Ascending aorta (tissue), 2 donors: ENCODE measurements at regions not wholly inside any gene's neighbourhood (a gene's known extent, or its start where the extent isn't known, plus 50 kb on each side); places are given as distances from the start of the nearest gene placed in this dataset.

Source experiments
- DNase-seq, 2 donors: peaks; one replicate each; pipeline ENCODE4 v3.0.0-alpha.2; 2019; ENCODE audit warnings: low spot score in 2 of 2
- H3K27ac ChIP-seq, 2 donors: fragments of 200-600 bp; sonication (generic); one replicate each; pipeline ENCODE4 v1.5.1; 2016 to 2017; ENCODE audit warnings: mild to moderate bottlenecking in 1 of 2
- H3K27me3 ChIP-seq: fragments of 200-600 bp; sonication (generic); one replicate; pipeline ENCODE4 v1.5.1; 2017
- H3K36me3 ChIP-seq, 2 donors: fragments of 200-600 bp; sonication (generic); one replicate each; pipeline ENCODE4 v1.5.1; 2016
- H3K4me1 ChIP-seq, 2 donors: fragments of 200-600 bp; sonication (generic); one replicate each; pipeline ENCODE4 v1.5.1; 2016 to 2017; ENCODE audit warnings: mild to moderate bottlenecking in 1 of 2
- H3K4me3 ChIP-seq, 2 donors: fragments of 200-600 bp; sonication (generic); one replicate each; pipeline ENCODE4 v1.5.1; 2016 to 2017; ENCODE audit warnings: mild to moderate bottlenecking in 1 of 2
- H3K9me3 ChIP-seq, 2 donors: fragments of 200-600 bp; sonication (generic); one replicate each; pipeline ENCODE4 v1.5.1; 2016
- intact Hi-C: fragments of 100-400 bp; cut with DNase I; formaldehyde crosslinking; loops from one replicate; pipeline ENCODE4 v1.15.1; 2023
- TF ChIP-seq, protein P1 (sequence below), 3 experiments: fragments of 200-600 bp in 2 of 3; fragments of 450-650 bp in 1 of 3; sonication (generic) in 2 of 3; IDR thresholded peaks; one replicate each; pipeline ENCODE4 v1.5.1; 2016 to 2019; ENCODE audit warnings: antibody characterized with exemption in 3 of 3, mild to moderate bottlenecking in 1 of 3, moderate library complexity in 1 of 3

GRCh38 chr18:67813380-67814028, 297.0 kb upstream of the DSEL start:
- H3K4me3 ChIP-seq: no peak overlapping the region
- TF ChIP-seq, protein P1, sequence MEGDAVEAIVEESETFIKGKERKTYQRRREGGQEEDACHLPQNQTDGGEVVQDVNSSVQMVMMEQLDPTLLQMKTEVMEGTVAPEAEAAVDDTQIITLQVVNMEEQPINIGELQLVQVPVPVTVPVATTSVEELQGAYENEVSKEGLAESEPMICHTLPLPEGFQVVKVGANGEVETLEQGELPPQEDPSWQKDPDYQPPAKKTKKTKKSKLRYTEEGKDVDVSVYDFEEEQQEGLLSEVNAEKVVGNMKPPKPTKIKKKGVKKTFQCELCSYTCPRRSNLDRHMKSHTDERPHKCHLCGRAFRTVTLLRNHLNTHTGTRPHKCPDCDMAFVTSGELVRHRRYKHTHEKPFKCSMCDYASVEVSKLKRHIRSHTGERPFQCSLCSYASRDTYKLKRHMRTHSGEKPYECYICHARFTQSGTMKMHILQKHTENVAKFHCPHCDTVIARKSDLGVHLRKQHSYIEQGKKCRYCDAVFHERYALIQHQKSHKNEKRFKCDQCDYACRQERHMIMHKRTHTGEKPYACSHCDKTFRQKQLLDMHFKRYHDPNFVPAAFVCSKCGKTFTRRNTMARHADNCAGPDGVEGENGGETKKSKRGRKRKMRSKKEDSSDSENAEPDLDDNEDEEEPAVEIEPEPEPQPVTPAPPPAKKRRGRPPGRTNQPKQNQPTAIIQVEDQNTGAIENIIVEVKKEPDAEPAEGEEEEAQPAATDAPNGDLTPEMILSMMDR (IDR thresholded peaks at IDR 0.05): no peak
- H3K27me3 ChIP-seq: no peaks in the 10 kb centered on the region
- no peaks in the 10 kb centered on the region for H3K9me3 ChIP-seq
- intact Hi-C loops: no loop called here
- no peaks in the 10 kb centered on the region for H3K36me3 ChIP-seq
- H3K27ac ChIP-seq: no peak overlapping the region
- no peak for DNase-seq
- no peaks in the 10 kb centered on the region for H3K4me1 ChIP-seq

DNA sequence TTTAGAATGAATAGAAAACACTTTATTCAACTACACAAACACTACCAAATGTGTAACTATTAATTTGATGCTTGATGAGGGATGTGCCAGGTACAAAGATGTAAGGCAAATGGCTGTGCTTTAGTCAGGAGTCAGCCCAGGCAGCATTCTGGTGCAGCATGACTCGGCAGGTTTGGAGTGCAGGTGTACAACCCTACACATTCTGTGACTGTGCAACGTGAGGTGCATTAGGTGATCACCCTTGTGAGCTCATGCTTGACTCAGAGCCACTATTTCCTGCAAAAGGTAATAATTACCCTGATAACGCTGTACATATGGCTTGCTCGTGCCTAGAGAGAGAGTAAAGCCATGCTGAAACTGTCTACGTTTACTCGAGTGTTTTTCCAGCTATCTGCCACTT, 288.7 kb upstream of the DSEL start:
- intact Hi-C loops: no loop called here
- TF ChIP-seq, protein P1 (IDR thresholded peaks at IDR 0.05): no peak
- no peaks in the 10 kb centered on the region for H3K9me3 ChIP-seq
- no peaks in the 10 kb centered on the region for H3K27me3 ChIP-seq
- no peaks in the 10 kb centered on the region for H3K4me1 ChIP-seq
- no peak overlapping the region for H3K27ac ChIP-seq
- no peak for DNase-seq
- no peaks in the 10 kb centered on the region for H3K36me3 ChIP-seq
- H3K4me3 ChIP-seq: no peak overlapping the region

DNA sequence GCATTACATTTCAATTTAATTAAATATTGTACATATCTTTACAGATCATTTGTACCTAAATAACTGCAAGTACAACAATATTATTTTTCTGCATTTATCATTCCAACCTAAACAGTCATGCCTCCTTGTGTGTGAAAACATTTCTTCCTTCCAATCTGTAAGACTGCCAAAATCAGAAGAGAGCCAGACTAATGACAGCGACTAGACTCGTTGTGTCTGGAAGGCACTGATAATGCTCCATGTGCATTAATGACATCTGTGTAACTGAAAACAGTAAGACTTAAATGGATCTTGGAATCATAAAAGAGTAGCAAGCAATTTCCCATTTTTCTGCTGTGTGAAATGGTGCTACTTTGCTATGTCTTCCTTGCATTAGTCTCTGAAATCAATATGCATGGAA, 278.0 kb upstream of the DSEL start:
- TF ChIP-seq, protein P1 (IDR thresholded peaks at IDR 0.05): no peak

DNA sequence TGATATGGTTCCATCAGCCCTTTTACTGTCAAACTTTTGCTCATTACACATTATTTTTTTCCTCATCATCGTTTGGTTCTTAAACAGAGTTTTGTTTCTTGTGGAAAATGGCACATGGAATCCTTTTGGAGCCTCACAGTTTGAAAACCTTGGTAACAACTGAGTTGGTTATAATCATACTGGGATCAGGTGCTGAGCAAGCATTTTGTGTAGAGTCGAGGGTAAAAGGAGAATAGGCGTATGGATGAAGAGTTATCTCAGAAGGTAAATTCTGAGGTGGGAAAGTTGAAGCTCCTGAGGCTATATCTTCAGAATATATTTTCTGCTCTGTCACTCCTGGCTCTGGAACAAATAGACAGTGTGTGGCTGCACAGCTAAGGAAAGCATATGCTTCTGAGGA, 274.0 kb upstream of the DSEL start:
- Histone ChIP-seq H3K36me3 (no peaks in the 10 kb centered on the region), H3K27me3 (no peaks in the 10 kb centered on the region), H3K4me3 (no peak overlapping the region), H3K27ac (no peak overlapping the region), H3K4me1 (peaks cover 0 to 4% of the 10 kb centered on the region in 2 donors), H3K9me3 (no peaks in the 10 kb centered on the region)
- intact Hi-C loops: no loop called here
- TF ChIP-seq, protein P1 (IDR thresholded peaks at IDR 0.05): no peak
- DNase-seq: no peak

More for the DNA sequence above, 278.0 kb upstream of the DSEL start:
- H3K4me3 ChIP-seq: no peak overlapping the region
- peaks cover 0 to 4% of the 10 kb centered on the region in 2 donors for H3K4me1 ChIP-seq
- no peaks in the 10 kb centered on the region for H3K36me3 ChIP-seq
- intact Hi-C loops: no loop called here
- H3K9me3 ChIP-seq: no peaks in the 10 kb centered on the region
- no peak for DNase-seq
- no peak overlapping the region for H3K27ac ChIP-seq
- H3K27me3 ChIP-seq: no peaks in the 10 kb centered on the region

GRCh38 chr18:67789165-67789545, 272.6 kb upstream of the DSEL start:
- no peak overlapping the region for H3K4me3 ChIP-seq
- H3K27me3 ChIP-seq: no peaks in the 10 kb centered on the region
- TF ChIP-seq, protein P1 (IDR thresholded peaks at IDR 0.05): no peak
- no peak overlapping the region for H3K27ac ChIP-seq
- intact Hi-C loops: no loop called here
- no peaks in the 10 kb centered on the region for H3K4me1 ChIP-seq
- H3K9me3 ChIP-seq: no peaks in the 10 kb centered on the region
- no peaks in the 10 kb centered on the region for H3K36me3 ChIP-seq
- no peak for DNase-seq
